ENCODE measurements at regions not wholly inside any gene's neighbourhood (a gene's known extent, or its start where the extent isn't known, plus 50 kb on each side); places are given as distances from the start of the nearest gene placed in this dataset.

DNA sequence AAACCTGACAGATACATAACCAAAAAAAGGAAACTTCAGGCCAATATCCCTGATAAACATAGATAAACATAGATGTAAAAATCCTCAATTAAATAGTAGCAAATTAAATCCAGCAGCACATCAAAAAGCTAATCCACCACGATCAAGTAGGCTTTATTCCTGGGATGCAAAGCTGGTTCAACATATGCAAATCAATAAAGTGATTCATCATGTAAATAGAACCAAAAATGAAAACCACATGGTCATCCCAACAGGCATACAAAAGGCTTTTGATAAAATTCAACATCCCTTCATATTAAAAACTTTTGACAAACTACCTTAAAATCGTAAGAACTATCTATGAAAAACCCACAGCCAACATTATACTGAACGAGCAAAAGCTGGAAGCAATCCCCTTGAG is 882.2 kb downstream of the NTRK3 start:
- DNase-seq (ENCODE audit: low spot score) (no peak), ATAC-seq (ENCODE audit: insufficient number of reproducible peaks, low FRiP score, low read depth) (no peak)
- Histone ChIP-seq H3K27me3 (replicated peaks; ENCODE audit: insufficient read depth) (no peaks in the 10 kb centered on the region), H3K36me3 (no peaks in the 10 kb centered on the region), H3K9me3 (peaks cover 6% of the 10 kb centered on the region), H3K27ac (no peak overlapping the region), H3K4me3 (no peak overlapping the region), H3K4me1 (ENCODE audit: control insufficient read depth in 1 of 2, low read depth in 2 of 2) (no peaks in the 10 kb centered on the region)
- no peak for TF ChIP-seq CTCF (IDR thresholded peaks at IDR 0.05)

GRCh38 chr15:87369269-87369668 is 887.3 kb downstream of the NTRK3 start:
- H3K4me3 ChIP-seq, result no peak overlapping the region
- no peak for DNase-seq (ENCODE audit: low spot score)
- no peaks in the 10 kb centered on the region for H3K27me3 ChIP-seq (replicated peaks; ENCODE audit: insufficient read depth)
- no peaks in the 10 kb centered on the region for H3K36me3 ChIP-seq
- H3K9me3 ChIP-seq, result no peaks in the 10 kb centered on the region
- no peaks in the 10 kb centered on the region for H3K4me1 ChIP-seq (ENCODE audit: control insufficient read depth in 1 of 2, low read depth in 2 of 2)
- H3K27ac ChIP-seq, result no peak overlapping the region
- no peak for TF ChIP-seq CTCF (IDR thresholded peaks at IDR 0.05)
- no peak for ATAC-seq (ENCODE audit: insufficient number of reproducible peaks, low FRiP score, low read depth)

DNA sequence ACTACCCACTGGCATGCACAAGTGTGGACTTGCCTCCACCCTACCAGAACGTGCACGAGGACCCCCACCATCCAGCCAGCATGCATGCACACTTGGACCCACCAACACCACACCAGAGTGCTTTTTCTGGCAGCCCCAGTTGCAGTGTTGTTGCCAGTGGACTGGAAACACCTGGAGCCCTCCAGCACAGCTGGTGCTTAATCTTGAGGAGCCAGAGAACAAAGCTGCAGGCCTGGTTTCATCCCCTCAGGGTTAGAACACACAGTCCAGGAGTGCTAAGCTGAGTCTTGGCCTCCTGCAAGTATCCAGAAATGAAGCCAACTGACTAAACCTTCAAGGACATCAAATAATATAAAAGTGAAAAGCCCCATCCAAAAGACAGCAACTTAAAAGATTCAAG is 888.0 kb downstream of the NTRK3 start:
- H3K27me3 ChIP-seq (replicated peaks; ENCODE audit: insufficient read depth), result no peaks in the 10 kb centered on the region
- ATAC-seq (ENCODE audit: insufficient number of reproducible peaks, low FRiP score, low read depth) (no peak), DNase-seq (ENCODE audit: low spot score) (no peak)
- H3K4me1 ChIP-seq (ENCODE audit: control insufficient read depth in 1 of 2, low read depth in 2 of 2), result no peaks in the 10 kb centered on the region
- H3K27ac ChIP-seq, result no peak overlapping the region
- no peak for TF ChIP-seq CTCF (IDR thresholded peaks at IDR 0.05)
- no peak overlapping the region for H3K4me3 ChIP-seq
- H3K36me3 ChIP-seq, result no peaks in the 10 kb centered on the region
- H3K9me3 ChIP-seq, result no peaks in the 10 kb centered on the region

DNA sequence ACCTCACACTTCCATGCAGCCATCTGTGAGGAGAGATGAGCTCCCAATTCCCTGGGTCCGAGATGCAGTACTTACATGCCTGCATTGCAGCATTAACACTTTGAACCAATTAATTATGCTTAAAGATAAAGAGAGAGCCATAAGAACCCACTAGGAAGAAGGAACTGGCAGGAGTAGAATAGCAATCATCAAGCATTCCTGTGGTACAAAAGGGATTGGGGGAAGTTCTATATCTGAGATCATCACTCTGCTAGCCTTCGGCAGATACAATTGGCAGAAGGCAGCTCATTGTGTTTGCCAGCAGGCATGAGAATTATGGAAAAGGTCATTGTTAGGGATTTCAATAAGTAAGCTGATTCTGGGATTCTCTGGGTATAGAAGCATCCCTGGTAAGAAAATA is 891.4 kb downstream of the NTRK3 start:
- H3K36me3 ChIP-seq, result no peaks in the 10 kb centered on the region
- H3K9me3 ChIP-seq, result no peaks in the 10 kb centered on the region
- H3K27me3 ChIP-seq (replicated peaks; ENCODE audit: insufficient read depth), result no peaks in the 10 kb centered on the region
- no peak for TF ChIP-seq CTCF (IDR thresholded peaks at IDR 0.05)
- H3K27ac ChIP-seq, result no peak overlapping the region
- H3K4me3 ChIP-seq, result no peak overlapping the region
- no peak for DNase-seq (ENCODE audit: low spot score)
- no peaks in the 10 kb centered on the region for H3K4me1 ChIP-seq (ENCODE audit: control insufficient read depth in 1 of 2, low read depth in 2 of 2)
- ATAC-seq (ENCODE audit: insufficient number of reproducible peaks, low FRiP score, low read depth), result no peak

GRCh38 chr15:87362531-87362930 is 894.0 kb downstream of the NTRK3 start:
- Histone ChIP-seq H3K36me3 (no peaks in the 10 kb centered on the region), H3K27me3 (replicated peaks; ENCODE audit: insufficient read depth) (no peaks in the 10 kb centered on the region), H3K4me1 (ENCODE audit: control insufficient read depth in 1 of 2, low read depth in 2 of 2) (no peaks in the 10 kb centered on the region), H3K27ac (no peak overlapping the region), H3K9me3 (no peaks in the 10 kb centered on the region), H3K4me3 (no peak overlapping the region)
- no peak for DNase-seq (ENCODE audit: low spot score)
- TF ChIP-seq CTCF (IDR thresholded peaks at IDR 0.05), result no peak
- no peak for ATAC-seq (ENCODE audit: insufficient number of reproducible peaks, low FRiP score, low read depth)
